H1 (cell line): ENCODE measurements at regions not wholly inside any gene's neighbourhood (a gene's known extent, or its start where the extent isn't known, plus 50 kb on each side); places are given as distances from the start of the nearest gene placed in this dataset.

Experiments used
- CTCF ChIA-PET: fragments of 300-600 bp; sonication (Branson Sonifier 250); formaldehyde crosslinking; loops from one replicate; lab custom pipeline; 2021; ENCODE audit not compliant: partially characterized antibody; lab: Charles Lee
- POLR2A ChIA-PET: fragments of 300-600 bp; sonication (Branson Sonifier 250); formaldehyde crosslinking; loops from one replicate; lab custom pipeline; 2021; ENCODE audit warnings: inconsistent platforms; ENCODE audit not compliant: partially characterized antibody; lab: Charles Lee
- DNase-seq, 2 experiments: peaks; one replicate each; pipeline versions ENCODE4 v3.0.0 to v3.0.0-alpha.2; 2010 to 2022; ENCODE audit warnings: low spot score in 2 of 2, low read depth in 1 of 2, mixed read lengths in 1 of 2
- FAIRE-seq: peaks from 2 replicates; lab custom pipeline; 2011; peaks lifted over from hg19 to GRCh38; lab: Jason Lieb, UNC
- H2AFZ ChIP-seq: 2 replicates; pipeline ENCODE4 v1.8.1; 2012; ENCODE audit warnings: low read length, inconsistent platforms
- H2AK5ac ChIP-seq: 2 replicates; pipeline ENCODE4 v1.6.1; 2013; ENCODE audit warnings: low read depth, low read length
- H2BK120ac ChIP-seq: replicated peaks from 2 replicates; pipeline ENCODE3; 2013; ENCODE audit warnings: low read depth, low read length, inconsistent platforms
- H2BK12ac ChIP-seq: 2 replicates; pipeline ENCODE4 v1.6.1; 2013; ENCODE audit warnings: low read depth, low read length
- H2BK15ac ChIP-seq: 2 replicates; pipeline ENCODE4 v1.6.1; 2013; ENCODE audit warnings: low read length
- H2BK20ac ChIP-seq: 2 replicates; pipeline ENCODE4 v1.6.1; 2013; ENCODE audit warnings: low read length
- H2BK5ac ChIP-seq: 2 replicates; pipeline ENCODE4 v1.6.1; 2013; ENCODE audit warnings: low read depth, low read length
- H3K14ac ChIP-seq: 2 replicates; pipeline ENCODE4 v1.6.1; 2013; ENCODE audit warnings: inconsistent platforms; ENCODE audit not compliant: insufficient read length
- H3K18ac ChIP-seq: 2 replicates; pipeline ENCODE4 v1.6.1; 2013; ENCODE audit warnings: low read length; ENCODE audit errors: extremely low read depth
- H3K23ac ChIP-seq: 2 replicates; pipeline ENCODE4 v1.6.1; 2013; ENCODE audit warnings: inconsistent platforms; ENCODE audit not compliant: insufficient read length
- H3K23me2 ChIP-seq: 2 replicates; pipeline ENCODE4 v1.6.1; 2013; ENCODE audit warnings: low read depth, low read length
- H3K27ac ChIP-seq: 2 replicates; pipeline ENCODE4 v1.6.1; 2011; ENCODE audit warnings: low read depth, low read length, inconsistent platforms
- H3K27me3 ChIP-seq, 4 experiments: replicated peaks in 1 of 4; 1 replicate in 1 of 4; 2 replicates in 3 of 4; pipeline versions ENCODE4 v1.6.1 to v1.8.1; 2011 to 2013; ENCODE audit warnings: low read length in 3 of 4, mild to moderate bottlenecking in 3 of 4, inconsistent platforms in 2 of 4, mixed read lengths in 2 of 4, moderate library complexity in 1 of 4; ENCODE audit not compliant: control insufficient read depth in 3 of 4, insufficient read depth in 3 of 4; ENCODE audit errors: extremely low read depth in 1 of 4
- H3K36me3 ChIP-seq, 4 experiments: 2 replicates each; pipeline versions ENCODE4 v1.6.1 to v1.8.1; 2011 to 2013; ENCODE audit warnings: mild to moderate bottlenecking in 4 of 4, low read length in 3 of 4, moderate library complexity in 2 of 4, control low read depth in 1 of 4, inconsistent platforms in 1 of 4; ENCODE audit not compliant: insufficient read depth in 4 of 4, control insufficient read depth in 2 of 4
- H3K4ac ChIP-seq: replicated peaks from 2 replicates; pipeline ENCODE3; 2013; ENCODE audit warnings: low read length, low read depth, mixed read lengths, inconsistent platforms; ENCODE audit not compliant: insufficient read length
- H3K4me1 ChIP-seq, 4 experiments: replicated peaks in 1 of 4; 1 replicate in 1 of 4; 2 replicates in 3 of 4; pipeline versions ENCODE4 v1.6.1 to v1.8.1; 2011 to 2013; ENCODE audit warnings: low read length in 3 of 4, inconsistent platforms in 2 of 4, mixed read lengths in 1 of 4; ENCODE audit not compliant: insufficient read depth in 4 of 4, control insufficient read depth in 3 of 4
- H3K4me2 ChIP-seq, 2 experiments: 2 replicates each; pipeline versions ENCODE4 v1.6.1 to v1.8.1; 2011 to 2013; ENCODE audit warnings: low read depth in 2 of 2, low read length in 2 of 2, control low read depth in 1 of 2, inconsistent platforms in 1 of 2, mild to moderate bottlenecking in 1 of 2; ENCODE audit not compliant: insufficient read depth in 1 of 2
- H3K4me3 ChIP-seq, 4 experiments: fragments of 200-600, 300-600 bp in 1 of 4; sonication (generic), shearing (Covaris generic), sonication (Bioruptor Twin) in 1 of 4; 2 replicates each; pipeline versions ENCODE4 v1.5.1 to v1.8.1; 2011 to 2016; ENCODE audit warnings: low read length in 4 of 4, low read depth in 3 of 4, control low read depth in 2 of 4, inconsistent platforms in 2 of 4, mild to moderate bottlenecking in 2 of 4, mixed read lengths in 1 of 4, moderate library complexity in 1 of 4; ENCODE audit not compliant: insufficient read depth in 2 of 4; ENCODE audit errors: extremely low read depth in 1 of 4
- H3K56ac ChIP-seq: replicated peaks from 2 replicates; pipeline ENCODE3; 2013; ENCODE audit warnings: low read depth, mild to moderate bottlenecking, mixed read lengths, low read length, inconsistent platforms; ENCODE audit not compliant: insufficient read length
- H3K79me1 ChIP-seq: 2 replicates; pipeline ENCODE4 v1.6.1; 2013; ENCODE audit warnings: low read depth, low read length, control low read depth
- H3K79me2 ChIP-seq, 2 experiments: 2 replicates each; pipeline versions ENCODE4 v1.6.1 to v1.8.1; 2012 to 2013; ENCODE audit warnings: low read length in 2 of 2, mild to moderate bottlenecking in 2 of 2, inconsistent platforms in 1 of 2; ENCODE audit not compliant: insufficient read depth in 2 of 2, control insufficient read depth in 1 of 2
- H3K9ac ChIP-seq, 4 experiments: replicated peaks in 1 of 4; 1 replicate in 1 of 4; 2 replicates in 3 of 4; pipeline versions ENCODE4 v1.6.1 to v1.8.1; 2011 to 2013; ENCODE audit warnings: low read depth in 3 of 4, low read length in 3 of 4, control low read depth in 2 of 4, mild to moderate bottlenecking in 2 of 4, moderate library complexity in 2 of 4, inconsistent platforms in 1 of 4; ENCODE audit errors: extremely low read depth in 1 of 4
- H3K9me3 ChIP-seq, 2 experiments: 2 replicates each; pipeline versions ENCODE4 v1.6.1 to v1.8.1; 2012 to 2013; ENCODE audit warnings: mild to moderate bottlenecking in 2 of 2, moderate library complexity in 2 of 2, control low read depth in 1 of 2, inconsistent platforms in 1 of 2, low read depth in 1 of 2, low read length in 1 of 2, mixed read lengths in 1 of 2; ENCODE audit not compliant: insufficient read depth in 2 of 2
- H4K20me1 ChIP-seq, 2 experiments: replicated peaks in 1 of 2; 2 replicates each; pipeline versions ENCODE3 to v1.8.1; 2011 to 2013; ENCODE audit warnings: inconsistent platforms in 2 of 2, low read length in 2 of 2, mild to moderate bottlenecking in 1 of 2; ENCODE audit not compliant: insufficient read depth in 2 of 2, control insufficient read depth in 1 of 2
- H4K5ac ChIP-seq: 2 replicates; pipeline ENCODE4 v1.6.1; 2013; ENCODE audit warnings: low read length, low read depth, mixed read lengths, inconsistent platforms; ENCODE audit not compliant: insufficient read length
- H4K8ac ChIP-seq: 2 replicates; pipeline ENCODE4 v1.8.0; 2013; ENCODE audit warnings: mild to moderate bottlenecking, moderate library complexity, low read length, inconsistent platforms; ENCODE audit not compliant: insufficient read depth; ENCODE audit errors: extremely low read depth
- H4K91ac ChIP-seq: replicated peaks from 2 replicates; pipeline ENCODE3; 2013; ENCODE audit warnings: low read length, mixed read lengths, inconsistent platforms; ENCODE audit not compliant: insufficient read length
- PHF8 ChIP-seq: fragments of 200-600 bp; sonication (generic); conservative IDR thresholded peaks from 2 replicates; pipeline ENCODE4 v1.7.1; 2012; ENCODE audit warnings: low read depth, mild to moderate bottlenecking, inconsistent platforms, low read length, moderate library complexity
- SIX5 ChIP-seq: IDR thresholded peaks from 2 replicates; pipeline ENCODE4 v1.6.1; 2011; ENCODE audit warnings: mild to moderate bottlenecking, low read depth, low read length
- SRF ChIP-seq: IDR thresholded peaks from 2 replicates; pipeline ENCODE4 v1.6.1; 2011; ENCODE audit warnings: mild to moderate bottlenecking, low read depth, low read length, moderate library complexity
- WGBS, 2 experiments: shearing (Covaris generic) in 1 of 2; methylation state at CpG; one replicate each; pipeline versions ENCODE4 v1.1.6 to v1.1.7; 2013 to 2015; ENCODE audit warnings: low lambda C conversion rate in 2 of 2, mixed read lengths in 2 of 2, inconsistent platforms in 1 of 2, low coverage in 1 of 2, missing lambda C conversion rate in 1 of 2; ENCODE audit not compliant: insufficient replicate concordance in 2 of 2, insufficient coverage in 1 of 2, insufficient read length in 1 of 2; ENCODE audit errors: extremely low coverage in 1 of 2, missing lambda C conversion rate in 1 of 2; 5-methylcytosine and 5-hydroxymethylcytosine counted together

- Histone ChIP-seq H3K27ac (no peak overlapping the region), H4K5ac (no peak overlapping the region), H2BK120ac (no peak overlapping the region), H3K23me2 (no peaks in the 10 kb centered on the region), H4K8ac (no peak overlapping the region), H2AK5ac (no peak overlapping the region), H3K23ac (no peak overlapping the region), H3K9me3 (no peaks in the 10 kb centered on the region), H4K91ac (no peak overlapping the region), H2BK20ac (no peak overlapping the region), H3K4me2 (no peak overlapping the region), H3K14ac (no peak overlapping the region), H3K79me1 (no peaks in the 10 kb centered on the region), H3K9ac (no peak overlapping the region), H2AFZ (no peak overlapping the region), H3K18ac (no peak overlapping the region), H3K79me2 (no peaks in the 10 kb centered on the region), H2BK12ac (no peak overlapping the region), H4K20me1 (no peaks in the 10 kb centered on the region), H3K36me3 (no peaks in the 10 kb centered on the region), H3K4me3 (no peak overlapping the region), H2BK15ac (no peak overlapping the region), H3K4ac (no peak overlapping the region), H3K4me1 (no peaks in the 10 kb centered on the region), H2BK5ac (no peak overlapping the region), H3K56ac (no peak overlapping the region), H3K27me3 (no peaks in the 10 kb centered on the region)
- ChIA-PET CTCF (interaction anchor here (1.1 kb wide), 1 partner anchor 14 kb away, joined by 3 read pairs; no protein-coding TSS in a partner anchor), POLR2A (no interaction called here)
- TF ChIP-seq PHF8 (no peak), SIX5 (no peak), SRF (no peak)
- FAIRE-seq (no peak), DNase-seq (no peak)
- 77% methylated on average over 5 of the region's 5 CpGs; no CpG with 5 or more reads in 1 of the 2 experiments for WGBS, 2 experiments
Observed at GRCh38 chr5:159405611-159406031, 75.3 kb upstream of the IL12B start.
